GM23338 (cell line): ENCODE measurements at regions not wholly inside any gene's neighbourhood (a gene's known extent, or its start where the extent isn't known, plus 50 kb on each side); places are given as distances from the start of the nearest gene placed in this dataset.

Experiments used
- ATAC-seq: fragments of 200-7000 bp; cut with Tn5 transposase; 3 replicates; pipeline ENCODE4 v1.9.1; 2020
- DNase-seq: peaks from one replicate; pipeline ENCODE4 v3.0.0-alpha.2; 2015; ENCODE audit warnings: low spot score
- H2AFZ ChIP-seq: fragments of 200-600 bp; sonication (generic); 2 replicates; pipeline ENCODE4 v1.8.0; 2016; ENCODE audit warnings: antibody characterized with exemption, mild to moderate bottlenecking, moderate library complexity
- H3F3A ChIP-seq: fragments of 200-600 bp; sonication (generic); replicated peaks from 2 replicates; pipeline ENCODE4 v1.8.0; 2017; ENCODE audit warnings: antibody characterized with exemption, mixed run types, low read depth
- H3K27ac ChIP-seq: fragments of 200-600 bp; sonication (generic); 2 replicates; pipeline ENCODE4 v1.6.1; 2016; ENCODE audit warnings: low read depth
- H3K27me3 ChIP-seq: fragments of 200-600 bp; sonication (generic); 2 replicates; pipeline ENCODE4 v1.8.0; 2016; ENCODE audit warnings: mild to moderate bottlenecking, mixed run types, moderate library complexity; ENCODE audit not compliant: insufficient read depth
- H3K36me3 ChIP-seq: fragments of 200-600 bp; sonication (generic); 2 replicates; pipeline ENCODE4 v1.8.0; 2016; ENCODE audit warnings: mild to moderate bottlenecking; ENCODE audit not compliant: insufficient read depth
- H3K4me1 ChIP-seq: fragments of 200-600 bp; sonication (generic); 2 replicates; pipeline ENCODE4 v1.8.0; 2016; ENCODE audit warnings: mild to moderate bottlenecking, moderate library complexity; ENCODE audit not compliant: insufficient read depth
- H3K4me2 ChIP-seq: fragments of 200-600 bp; sonication (generic); 2 replicates; pipeline ENCODE4 v1.7.1; 2017; ENCODE audit warnings: mixed run types
- H3K4me3 ChIP-seq: fragments of 200-600 bp; sonication (generic); 2 replicates; pipeline ENCODE4 v1.6.1; 2016; ENCODE audit warnings: mixed run types
- H3K79me2 ChIP-seq: fragments of 200-600 bp; sonication (generic); replicated peaks from 2 replicates; pipeline ENCODE4 v1.8.0; 2017; ENCODE audit warnings: mild to moderate bottlenecking; ENCODE audit not compliant: insufficient read depth
- H3K9me2 ChIP-seq: fragments of 200-600 bp; sonication (generic); 2 replicates; pipeline ENCODE4 v1.8.0; 2017; ENCODE audit not compliant: insufficient read depth
- H4K20me1 ChIP-seq: fragments of 200-600 bp; sonication (generic); replicated peaks from 2 replicates; pipeline ENCODE4 v1.8.0; 2017; ENCODE audit warnings: mild to moderate bottlenecking; ENCODE audit not compliant: insufficient read depth
- H3K27ac Mint-ChIP-seq: 2 replicates; pipeline ENCODE4 v1.8.0; 2020; ENCODE audit warnings: inconsistent platforms, mild to moderate bottlenecking, moderate library complexity, mixed read lengths
- H3K27me3 Mint-ChIP-seq: 3 replicates; pipeline ENCODE4 v1.8.0; 2022; ENCODE audit warnings: low read depth, mild to moderate bottlenecking, moderate library complexity, mixed read lengths, inconsistent platforms; ENCODE audit not compliant: insufficient read depth, poor library complexity
- H3K36me3 Mint-ChIP-seq: 3 replicates; pipeline ENCODE4 v1.8.0; 2021; ENCODE audit warnings: low read depth, mild to moderate bottlenecking, inconsistent platforms, moderate library complexity, mixed read lengths
- H3K4me1 Mint-ChIP-seq: 3 replicates; pipeline ENCODE4 v1.8.0; 2020; ENCODE audit warnings: mild to moderate bottlenecking, inconsistent platforms, mixed read lengths
- H3K4me3 Mint-ChIP-seq: 3 replicates; pipeline ENCODE4 v1.8.0; 2021; ENCODE audit warnings: moderate library complexity, mild to moderate bottlenecking, inconsistent platforms, mixed read lengths
- H3K9me3 Mint-ChIP-seq: 3 replicates; pipeline ENCODE4 v1.8.0; 2020; ENCODE audit warnings: moderate library complexity, mild to moderate bottlenecking, inconsistent platforms, mixed read lengths
- CREB1 ChIP-seq: fragments of 250-450 bp; sonication (Bioruptor Pico); IDR thresholded peaks from 2 replicates; pipeline ENCODE4 v1.5.0; 2020; ENCODE audit warnings: low read depth, mild to moderate bottlenecking, moderate library complexity
- CTCF ChIP-seq, 2 experiments: fragments of 200-600 bp in 1 of 2; sonication (generic) in 1 of 2; conservative IDR thresholded peaks; 2 replicates each; pipeline versions ENCODE4 v1.5.1 to v1.6.1; 2016 to 2017; ENCODE audit warnings: antibody characterized with exemption in 2 of 2, low read depth in 2 of 2, mild to moderate bottlenecking in 2 of 2, moderate library complexity in 1 of 2
- ETS1 ChIP-seq: IDR thresholded peaks from 2 replicates; pipeline ENCODE4 v1.6.1; 2016; ENCODE audit warnings: antibody characterized with exemption
- EZH2 ChIP-seq: fragments of 200-600 bp; sonication (generic); IDR thresholded peaks from one replicate; pipeline ENCODE4 v1.8.0; 2017; ENCODE audit warnings: antibody characterized with exemption, mild to moderate bottlenecking, low read depth; ENCODE audit not compliant: unreplicated experiment
- EZH2phosphoT487 ChIP-seq: fragments of 200-600 bp; sonication (generic); IDR thresholded peaks from one replicate; pipeline ENCODE4 v1.8.1; 2018; ENCODE audit warnings: antibody characterized with exemption; ENCODE audit not compliant: unreplicated experiment
- JUNB ChIP-seq: IDR thresholded peaks from one replicate; pipeline ENCODE4 v1.6.1; 2016; ENCODE audit warnings: antibody characterized with exemption; ENCODE audit not compliant: unreplicated experiment
- NANOG ChIP-seq: IDR thresholded peaks from 2 replicates; pipeline ENCODE4 v1.6.1; 2016; ENCODE audit warnings: antibody characterized with exemption, borderline replicate concordance
- POLR2AphosphoS5 ChIP-seq: IDR thresholded peaks from 2 replicates; pipeline ENCODE4 v1.6.1; 2016; ENCODE audit warnings: antibody characterized with exemption, low read depth
- REST ChIP-seq: IDR thresholded peaks from one replicate; pipeline ENCODE4 v1.6.1; 2018; ENCODE audit warnings: antibody characterized with exemption; ENCODE audit not compliant: unreplicated experiment
- STAT1 ChIP-seq: IDR thresholded peaks from one replicate; pipeline ENCODE4 v1.6.1; 2016; ENCODE audit warnings: antibody characterized with exemption; ENCODE audit not compliant: unreplicated experiment
- ZNF114 ChIP-seq: fragments of 250-450 bp; sonication (Bioruptor Pico); IDR thresholded peaks from 2 replicates; pipeline ENCODE4 v1.5.0; 2020; ENCODE audit warnings: mild to moderate bottlenecking, moderate library complexity
- ZNF331 ChIP-seq: fragments of 250-450 bp; sonication (Bioruptor Pico); IDR thresholded peaks from 2 replicates; pipeline ENCODE4 v1.5.0; 2020; ENCODE audit warnings: low read depth, mild to moderate bottlenecking, moderate library complexity
- ZNF462 ChIP-seq: fragments of 250-450 bp; sonication (Bioruptor Pico); IDR thresholded peaks from 2 replicates; pipeline ENCODE4 v1.5.0; 2020; ENCODE audit warnings: mild to moderate bottlenecking, moderate library complexity

- no peak overlapping the region for H3K4me3 ChIP-seq
- Mint-ChIP-seq H3K4me3 (no peak overlapping the region), H3K36me3 (no peaks in the 10 kb centered on the region), H3K27me3 (no peaks in the 10 kb centered on the region), H3K27ac (no peak overlapping the region; the same call in 1 of the 2 replicates), H3K4me1 (no peaks in the 10 kb centered on the region), H3K9me3 (no peaks in the 10 kb centered on the region)
- H2AFZ ChIP-seq, result no peak overlapping the region; the same call in 1 of the 2 replicates
- ATAC-seq (no peak), DNase-seq (no peak)
- H3K27ac ChIP-seq, result no peak overlapping the region
- H3K4me1 ChIP-seq, result no peaks in the 10 kb centered on the region
- H3K27me3 ChIP-seq, result no peaks in the 10 kb centered on the region
- H3K79me2 ChIP-seq, result no peaks in the 10 kb centered on the region
- H3F3A ChIP-seq, result no peaks in the 10 kb centered on the region
- TF ChIP-seq ETS1 (no peak), ZNF462 (no peak), REST (no peak), NANOG (no peak), POLR2AphosphoS5 (no peak), CTCF (conservative IDR thresholded peaks at IDR 0.05; ENCODE audit: low read depth in 2 of 2) (no peak), EZH2 (no peak), ZNF114 (no peak), STAT1 (no peak), JUNB (no peak), CREB1 (CRISPR knock-in tag) (no peak), ZNF331 (CRISPR knock-in tag) (no peak), EZH2phosphoT487 (no peak)
- H3K4me2 ChIP-seq, result no peak overlapping the region
- no peaks in the 10 kb centered on the region; the same call in 1 of the 2 replicates for H3K9me2 ChIP-seq
- H3K36me3 ChIP-seq, result no peaks in the 10 kb centered on the region
- no peaks in the 10 kb centered on the region for H4K20me1 ChIP-seq
Measured at GRCh38 chr3:115279939-115280338, 132.9 kb upstream of the ZBTB20 start.
